ENCODE measurements at regions not wholly inside any gene's neighbourhood (a gene's known extent, or its start where the extent isn't known, plus 50 kb on each side); places are given as distances from the start of the nearest gene placed in this dataset.

GRCh38 chr3:170718848-170719247 is 133.0 kb upstream of the SLC7A14 start:
- H3K27me3 ChIP-seq (ENCODE audit: control insufficient read depth, insufficient read depth, low read length), result no peaks in the 10 kb centered on the region
- no peaks in the 10 kb centered on the region for H3K9me3 ChIP-seq (ENCODE audit: control insufficient read depth, low read depth, low read length)
- H3K36me3 ChIP-seq (ENCODE audit: control insufficient read depth, insufficient read depth, low read length), result no peaks in the 10 kb centered on the region
- H3K4me3 ChIP-seq (ENCODE audit: low read length), result no peak overlapping the region
- H3K4me1 ChIP-seq (ENCODE audit: control insufficient read depth, insufficient read depth, low read length), result peaks cover 2% of the 10 kb centered on the region
- no peak for DNase-seq
- H3K27ac ChIP-seq (ENCODE audit: low read length), result no peak overlapping the region
- 100% methylated on average over 1 of the region's 3 CpGs for WGBS (ENCODE audit: insufficient coverage, low lambda C conversion rate)

- Histone ChIP-seq H3K27ac (ENCODE audit: low read length) (no peak overlapping the region), H3K9me3 (ENCODE audit: control insufficient read depth, low read depth, low read length) (no peaks in the 10 kb centered on the region), H3K27me3 (ENCODE audit: control insufficient read depth, insufficient read depth, low read length) (no peaks in the 10 kb centered on the region), H3K4me3 (ENCODE audit: low read length) (no peak overlapping the region), H3K36me3 (ENCODE audit: control insufficient read depth, insufficient read depth, low read length) (no peaks in the 10 kb centered on the region), H3K4me1 (ENCODE audit: control insufficient read depth, insufficient read depth, low read length) (no peaks in the 10 kb centered on the region)
- no peak for DNase-seq
- no CpG with 5 or more reads among the region's 6 CpGs for WGBS (ENCODE audit: insufficient coverage, low lambda C conversion rate)
These were observed 131.8 kb upstream of the SLC7A14 start for GRCh38 chr3:170717410-170718402.

- H3K27me3 ChIP-seq (ENCODE audit: control insufficient read depth, insufficient read depth, low read length), result no peaks in the 10 kb centered on the region
- 76% methylated on average over 3 of the region's 5 CpGs for WGBS (ENCODE audit: insufficient coverage, low lambda C conversion rate)
These were observed 130.4 kb upstream of the SLC7A14 start for GRCh38 chr3:170716172-170716805.

GRCh38 chr3:170714562-170715535 is 129.0 kb upstream of the SLC7A14 start:
- H3K4me3 ChIP-seq (ENCODE audit: low read length), result no peak overlapping the region
- no peak overlapping the region for H3K27ac ChIP-seq (ENCODE audit: low read length)
- no peaks in the 10 kb centered on the region for H3K27me3 ChIP-seq (ENCODE audit: control insufficient read depth, insufficient read depth, low read length)
- no peak for DNase-seq
- H3K9me3 ChIP-seq (ENCODE audit: control insufficient read depth, low read depth, low read length), result no peaks in the 10 kb centered on the region
- no peaks in the 10 kb centered on the region for H3K36me3 ChIP-seq (ENCODE audit: control insufficient read depth, insufficient read depth, low read length)
- 77% methylated on average over 2 of the region's 3 CpGs for WGBS (ENCODE audit: insufficient coverage, low lambda C conversion rate)
- no peaks in the 10 kb centered on the region for H3K4me1 ChIP-seq (ENCODE audit: control insufficient read depth, insufficient read depth, low read length)

More at GRCh38 chr3:170716172-170716805, 130.4 kb upstream of the SLC7A14 start:
- Histone ChIP-seq H3K9me3 (ENCODE audit: control insufficient read depth, low read depth, low read length) (no peaks in the 10 kb centered on the region), H3K4me3 (ENCODE audit: low read length) (no peak overlapping the region), H3K36me3 (ENCODE audit: control insufficient read depth, insufficient read depth, low read length) (no peaks in the 10 kb centered on the region), H3K4me1 (ENCODE audit: control insufficient read depth, insufficient read depth, low read length) (no peaks in the 10 kb centered on the region), H3K27ac (ENCODE audit: low read length) (no peak overlapping the region)
- no peak for DNase-seq

- no peaks in the 10 kb centered on the region for H3K4me1 ChIP-seq (ENCODE audit: control insufficient read depth, insufficient read depth, low read length)
- no peaks in the 10 kb centered on the region for H3K27me3 ChIP-seq (ENCODE audit: control insufficient read depth, insufficient read depth, low read length)
- DNase-seq, result no peak
- H3K4me3 ChIP-seq (ENCODE audit: low read length), result no peak overlapping the region
- WGBS (ENCODE audit: insufficient coverage, low lambda C conversion rate), result 83% methylated on average over 3 of the region's 3 CpGs
- H3K36me3 ChIP-seq (ENCODE audit: control insufficient read depth, insufficient read depth, low read length), result no peaks in the 10 kb centered on the region
- no peak overlapping the region for H3K27ac ChIP-seq (ENCODE audit: low read length)
- no peaks in the 10 kb centered on the region for H3K9me3 ChIP-seq (ENCODE audit: control insufficient read depth, low read depth, low read length)
These were observed 128.2 kb upstream of the SLC7A14 start for GRCh38 chr3:170714122-170714521.

- H3K4me3 ChIP-seq (ENCODE audit: low read length), result no peak overlapping the region
- DNase-seq, result no peak
- no CpG with 5 or more reads among the region's 4 CpGs for WGBS (ENCODE audit: insufficient coverage, low lambda C conversion rate)
- no peaks in the 10 kb centered on the region for H3K36me3 ChIP-seq (ENCODE audit: control insufficient read depth, insufficient read depth, low read length)
- no peaks in the 10 kb centered on the region for H3K4me1 ChIP-seq (ENCODE audit: control insufficient read depth, insufficient read depth, low read length)
- H3K27ac ChIP-seq (ENCODE audit: low read length), result no peak overlapping the region
- H3K27me3 ChIP-seq (ENCODE audit: control insufficient read depth, insufficient read depth, low read length), result no peaks in the 10 kb centered on the region
- H3K9me3 ChIP-seq (ENCODE audit: control insufficient read depth, low read depth, low read length), result no peaks in the 10 kb centered on the region
These were observed 127.8 kb upstream of the SLC7A14 start for GRCh38 chr3:170713653-170714052.

GRCh38 chr3:170712798-170713197 is 126.9 kb upstream of the SLC7A14 start:
- Histone ChIP-seq H3K4me1 (ENCODE audit: control insufficient read depth, insufficient read depth, low read length) (no peaks in the 10 kb centered on the region), H3K27ac (ENCODE audit: low read length) (no peak overlapping the region), H3K27me3 (ENCODE audit: control insufficient read depth, insufficient read depth, low read length) (no peaks in the 10 kb centered on the region), H3K36me3 (ENCODE audit: control insufficient read depth, insufficient read depth, low read length) (no peaks in the 10 kb centered on the region), H3K4me3 (ENCODE audit: low read length) (no peak overlapping the region), H3K9me3 (ENCODE audit: control insufficient read depth, low read depth, low read length) (no peaks in the 10 kb centered on the region)
- 100% methylated on average over 1 of the region's 2 CpGs for WGBS (ENCODE audit: insufficient coverage, low lambda C conversion rate)
- no peak for DNase-seq

GRCh38 chr3:170712336-170712735 is 126.5 kb upstream of the SLC7A14 start:
- Histone ChIP-seq H3K36me3 (ENCODE audit: control insufficient read depth, insufficient read depth, low read length) (no peaks in the 10 kb centered on the region), H3K27ac (ENCODE audit: low read length) (no peak overlapping the region)

GRCh38 chr3:170711786-170712185 is 125.9 kb upstream of the SLC7A14 start:
- no peaks in the 10 kb centered on the region for H3K27me3 ChIP-seq (ENCODE audit: control insufficient read depth, insufficient read depth, low read length)
- H3K9me3 ChIP-seq (ENCODE audit: control insufficient read depth, low read depth, low read length), result no peaks in the 10 kb centered on the region

More at GRCh38 chr3:170712336-170712735, 126.5 kb upstream of the SLC7A14 start:
- H3K27me3 ChIP-seq (ENCODE audit: control insufficient read depth, insufficient read depth, low read length), result no peaks in the 10 kb centered on the region
- no CpG with 5 or more reads among the region's 1 CpG for WGBS (ENCODE audit: insufficient coverage, low lambda C conversion rate)
- no peak for DNase-seq
- H3K4me1 ChIP-seq (ENCODE audit: control insufficient read depth, insufficient read depth, low read length), result no peaks in the 10 kb centered on the region
- H3K4me3 ChIP-seq (ENCODE audit: low read length), result no peak overlapping the region
- no peaks in the 10 kb centered on the region for H3K9me3 ChIP-seq (ENCODE audit: control insufficient read depth, low read depth, low read length)

GRCh38 chr3:170709046-170709445 is 123.2 kb upstream of the SLC7A14 start:
- Histone ChIP-seq H3K27ac (ENCODE audit: low read length) (no peak overlapping the region), H3K4me1 (ENCODE audit: control insufficient read depth, insufficient read depth, low read length) (no peaks in the 10 kb centered on the region), H3K36me3 (ENCODE audit: control insufficient read depth, insufficient read depth, low read length) (no peaks in the 10 kb centered on the region), H3K27me3 (ENCODE audit: control insufficient read depth, insufficient read depth, low read length) (no peaks in the 10 kb centered on the region), H3K4me3 (ENCODE audit: low read length) (no peak overlapping the region), H3K9me3 (ENCODE audit: control insufficient read depth, low read depth, low read length) (no peaks in the 10 kb centered on the region)
- WGBS (ENCODE audit: insufficient coverage, low lambda C conversion rate), result no CpG with 5 or more reads among the region's 1 CpG
- no peak for DNase-seq

More at GRCh38 chr3:170711786-170712185, 125.9 kb upstream of the SLC7A14 start:
- no peak for DNase-seq
- no peak overlapping the region for H3K4me3 ChIP-seq (ENCODE audit: low read length)
- H3K27ac ChIP-seq (ENCODE audit: low read length), result no peak overlapping the region
- H3K4me1 ChIP-seq (ENCODE audit: control insufficient read depth, insufficient read depth, low read length), result no peaks in the 10 kb centered on the region
- no peaks in the 10 kb centered on the region for H3K36me3 ChIP-seq (ENCODE audit: control insufficient read depth, insufficient read depth, low read length)

Data from large intestine (tissue), 3 donors.